NB4 (cell line): ENCODE measurements at regions not wholly inside any gene's neighbourhood (a gene's known extent, or its start where the extent isn't known, plus 50 kb on each side); places are given as distances from the start of the nearest gene placed in this dataset.

Experiments used
- DNase-seq: peaks from one replicate; pipeline ENCODE4 v3.0.0; 2010; ENCODE audit warnings: low read depth
- H3K4me3 ChIP-seq: one replicate; pipeline ENCODE4 v1.5.1; 2011; ENCODE audit warnings: mild to moderate bottlenecking, low read depth, low read length, moderate library complexity
- CTCF ChIP-seq: IDR thresholded peaks from one replicate; pipeline ENCODE4 v1.5.1; 2012; ENCODE audit warnings: low read depth, low read length
- MAX ChIP-seq: IDR thresholded peaks from 2 replicates; pipeline ENCODE4 v1.6.1; 2011; ENCODE audit warnings: low read depth, low read length
- MYC ChIP-seq: IDR thresholded peaks from 2 replicates; pipeline ENCODE4 v1.6.1; 2011; ENCODE audit warnings: low read depth, low read length
- POLR2A ChIP-seq: IDR thresholded peaks from 2 replicates; pipeline ENCODE4 v1.6.1; 2011; ENCODE audit warnings: mild to moderate bottlenecking; ENCODE audit not compliant: insufficient read length; ENCODE audit errors: extremely low read depth

GRCh38 chr17:34771891-34772290 is 189.4 kb downstream of the CCT6B start:
- no peak overlapping the region for H3K4me3 ChIP-seq
- DNase-seq: no peak
- TF ChIP-seq MAX (no peak), POLR2A (no peak), CTCF (no peak), MYC (no peak)

- DNase-seq: no peak
- H3K4me3 ChIP-seq: no peak overlapping the region
- TF ChIP-seq MAX (no peak), CTCF (no peak), MYC (no peak), POLR2A (no peak)
Observed at GRCh38 chr17:34770586-34770985, 190.7 kb downstream of the CCT6B start.

- no peak for DNase-seq
- H3K4me3 ChIP-seq: no peak overlapping the region
- no peak for TF ChIP-seq MAX
- no peak for TF ChIP-seq MYC
- TF ChIP-seq POLR2A: no peak
- TF ChIP-seq CTCF: no peak
Observed at GRCh38 chr17:34769899-34770298, 190.5 kb downstream of the TMEM132E start.

GRCh38 chr17:34769049-34769448 is 189.7 kb downstream of the TMEM132E start:
- no peak for TF ChIP-seq CTCF
- DNase-seq: no peak
- no peak overlapping the region for H3K4me3 ChIP-seq

- no peak overlapping the region for H3K4me3 ChIP-seq
- no peak for DNase-seq
- no peak for TF ChIP-seq POLR2A
- TF ChIP-seq MAX: no peak
- TF ChIP-seq MYC: no peak
- no peak for TF ChIP-seq CTCF
Observed at GRCh38 chr17:34765291-34765690, 185.9 kb downstream of the TMEM132E start.

GRCh38 chr17:34764716-34765115 is 185.3 kb downstream of the TMEM132E start:
- no peak overlapping the region for H3K4me3 ChIP-seq
- TF ChIP-seq MAX (no peak), POLR2A (no peak), CTCF (no peak), MYC (no peak)
- DNase-seq: no peak
